Body of pancreas (tissue), 4 donors: ENCODE measurements at regions not wholly inside any gene's neighbourhood (a gene's known extent, or its start where the extent isn't known, plus 50 kb on each side); places are given as distances from the start of the nearest gene placed in this dataset.

ENCODE experiments used
- ATAC-seq: fragments of 150-250 bp; one replicate; pipeline ENCODE4 v1.9.1; 2016
- DNase-seq, 4 donors: peaks; one replicate each; pipeline ENCODE4 v3.0.0-alpha.2; 2019
- H3K27ac ChIP-seq, 4 donors: fragments of 200-600 bp; sonication (generic); 1 replicate in 3 of 4; 2 replicates in 1 of 4; pipeline versions ENCODE4 v1.5.1 to v1.6.1; 2016 to 2019; ENCODE audit warnings: mild to moderate bottlenecking in 1 of 4, mixed read lengths in 1 of 4, moderate library complexity in 1 of 4
- H3K27me3 ChIP-seq, 2 donors: fragments of 200-600 bp; sonication (generic); one replicate each; pipeline ENCODE4 v1.6.0; 2016; ENCODE audit warnings: mild to moderate bottlenecking in 1 of 2
- H3K36me3 ChIP-seq, 2 donors: fragments of 200-600 bp; sonication (generic); replicated peaks in 1 of 2; 2 replicates each; pipeline ENCODE4 v1.5.1; 2016; ENCODE audit warnings: low read depth in 2 of 2; ENCODE audit not compliant: insufficient read depth in 1 of 2
- H3K4me1 ChIP-seq: fragments of 200-600 bp; sonication (generic); one replicate; pipeline ENCODE4 v1.6.0; 2016
- H3K4me3 ChIP-seq, 2 donors: fragments of 200-600 bp; sonication (generic); 1 replicate in 1 of 2; 2 replicates in 1 of 2; pipeline ENCODE4 v1.5.1; 2016 to 2019
- H3K9me3 ChIP-seq, 3 donors: fragments of 200-600 bp; sonication (generic); 1 replicate in 2 of 3; 2 replicates in 1 of 3; pipeline ENCODE4 v1.5.1; 2016
- POLR2A ChIP-seq, 3 donors: fragments of 450-650 bp; IDR thresholded peaks; one replicate each; pipeline ENCODE4 v1.6.1; 2016; ENCODE audit warnings: antibody characterized with exemption in 3 of 3, mild to moderate bottlenecking in 2 of 3
- WGBS, 2 donors: methylation state at CpG; one replicate each; pipeline ENCODE4 v1.1.5; 2017; 5-methylcytosine and 5-hydroxymethylcytosine counted together
- intact Hi-C: fragments of 100-400 bp; cut with DNase I; formaldehyde crosslinking; loops from one replicate; pipeline ENCODE4 v1.15.1; 2023
- TF ChIP-seq, protein P1 (sequence below), 7 experiments: fragments of 450-650 bp in 4 of 7; fragments of 200-600 bp in 3 of 7; sonication (generic) in 3 of 7; IDR thresholded peaks; one replicate each; pipeline ENCODE4 v1.5.1; 2016 to 2019; ENCODE audit warnings: antibody characterized with exemption in 7 of 7

DNA sequence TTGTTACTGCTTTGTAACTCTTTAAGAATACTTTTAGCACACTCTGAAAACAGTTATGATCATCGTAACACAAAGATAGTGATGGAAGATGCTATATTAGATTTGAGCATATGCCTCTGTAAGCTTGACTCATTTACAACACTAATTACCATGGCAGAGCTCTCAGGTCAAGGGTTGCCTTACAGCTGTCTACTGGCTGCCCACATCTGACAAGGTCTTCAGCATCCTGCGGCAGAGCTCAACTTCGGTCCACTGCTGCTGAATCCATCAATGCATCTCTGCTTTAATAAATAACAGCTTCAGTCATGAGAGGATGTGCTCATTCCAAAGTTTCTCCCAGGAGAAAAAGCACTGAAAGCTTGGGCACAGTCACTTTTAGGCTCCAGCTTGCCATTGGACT is 449.4 kb downstream of the RASEF start:
- ATAC-seq = no peak
- intact Hi-C loops = no loop called here
- Histone ChIP-seq H3K36me3 (no peaks in the 10 kb centered on the region), H3K27ac (no peak overlapping the region), H3K4me1 (no peaks in the 10 kb centered on the region), H3K4me3 (no peak overlapping the region), H3K9me3 (no peaks in the 10 kb centered on the region), H3K27me3 (no peaks in the 10 kb centered on the region)
- 88 to 90% methylated on average over 3 of the region's 3 CpGs for WGBS, 2 donors
- TF ChIP-seq, protein P1, sequence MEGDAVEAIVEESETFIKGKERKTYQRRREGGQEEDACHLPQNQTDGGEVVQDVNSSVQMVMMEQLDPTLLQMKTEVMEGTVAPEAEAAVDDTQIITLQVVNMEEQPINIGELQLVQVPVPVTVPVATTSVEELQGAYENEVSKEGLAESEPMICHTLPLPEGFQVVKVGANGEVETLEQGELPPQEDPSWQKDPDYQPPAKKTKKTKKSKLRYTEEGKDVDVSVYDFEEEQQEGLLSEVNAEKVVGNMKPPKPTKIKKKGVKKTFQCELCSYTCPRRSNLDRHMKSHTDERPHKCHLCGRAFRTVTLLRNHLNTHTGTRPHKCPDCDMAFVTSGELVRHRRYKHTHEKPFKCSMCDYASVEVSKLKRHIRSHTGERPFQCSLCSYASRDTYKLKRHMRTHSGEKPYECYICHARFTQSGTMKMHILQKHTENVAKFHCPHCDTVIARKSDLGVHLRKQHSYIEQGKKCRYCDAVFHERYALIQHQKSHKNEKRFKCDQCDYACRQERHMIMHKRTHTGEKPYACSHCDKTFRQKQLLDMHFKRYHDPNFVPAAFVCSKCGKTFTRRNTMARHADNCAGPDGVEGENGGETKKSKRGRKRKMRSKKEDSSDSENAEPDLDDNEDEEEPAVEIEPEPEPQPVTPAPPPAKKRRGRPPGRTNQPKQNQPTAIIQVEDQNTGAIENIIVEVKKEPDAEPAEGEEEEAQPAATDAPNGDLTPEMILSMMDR (IDR thresholded peaks at IDR 0.05) = no peak
- TF ChIP-seq POLR2A (IDR thresholded peaks at IDR 0.05) = no peak
- no peak for DNase-seq

DNA sequence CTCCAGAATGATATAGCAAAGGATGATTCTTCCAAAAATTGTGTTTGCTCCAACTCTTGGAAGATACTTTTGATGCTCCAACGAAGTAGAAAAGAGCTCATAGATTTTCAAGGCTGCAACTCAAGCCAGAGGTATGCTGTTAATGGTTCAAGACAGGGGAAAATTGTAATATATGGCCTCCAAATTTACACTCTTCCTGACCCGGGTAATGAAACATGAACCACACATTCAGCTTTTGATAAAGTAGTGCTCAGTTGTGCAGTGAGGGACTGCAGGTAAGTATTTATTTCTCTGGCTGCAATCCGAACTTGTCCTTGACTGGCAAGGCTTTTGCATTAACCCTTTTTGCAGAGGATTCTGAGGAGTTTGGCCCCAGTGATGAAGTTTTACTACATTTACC is 446.4 kb downstream of the RASEF start:
- no peak overlapping the region for H3K4me3 ChIP-seq
- ATAC-seq (no peak), DNase-seq (no peak)
- 21 to 22% methylated on average over 3 of the region's 3 CpGs for WGBS, 2 donors
- no peaks in the 10 kb centered on the region for H3K9me3 ChIP-seq
- H3K36me3 ChIP-seq = no peaks in the 10 kb centered on the region
- H3K4me1 ChIP-seq = no peaks in the 10 kb centered on the region
- TF ChIP-seq POLR2A (IDR thresholded peaks at IDR 0.05) = no peak
- TF ChIP-seq, protein P1 (IDR thresholded peaks at IDR 0.05) = no peak
- intact Hi-C loops = no loop called here
- H3K27ac ChIP-seq = no peak overlapping the region
- H3K27me3 ChIP-seq = no peaks in the 10 kb centered on the region

DNA sequence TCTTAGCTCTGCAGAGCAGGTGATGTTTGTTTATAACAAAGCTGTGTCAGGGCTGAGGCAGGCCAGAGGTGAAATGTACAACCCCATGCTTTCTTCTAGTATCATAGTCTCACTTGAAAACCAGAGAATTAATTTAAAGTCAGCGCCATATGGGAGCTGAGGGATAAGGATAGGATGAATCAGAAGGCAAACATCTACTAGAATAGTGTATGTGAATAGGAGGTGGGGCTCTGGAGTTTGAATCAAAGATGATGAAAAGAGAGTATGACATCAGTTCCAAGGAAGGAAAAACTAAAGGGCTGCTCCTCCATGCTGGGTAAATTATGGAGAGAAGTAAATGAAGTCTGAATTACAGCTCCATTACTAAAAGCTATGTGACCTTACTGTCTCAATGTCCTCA is 441.5 kb downstream of the RASEF start:
- ATAC-seq (no peak), DNase-seq (no peak)
- TF ChIP-seq, protein P1 (IDR thresholded peaks at IDR 0.05) = no peak
- no peak for TF ChIP-seq POLR2A (IDR thresholded peaks at IDR 0.05)
- H3K36me3 ChIP-seq = no peaks in the 10 kb centered on the region
- no peak overlapping the region for H3K4me3 ChIP-seq
- 58 to 80% methylated on average over 1 of the region's 1 CpG for WGBS, 2 donors
- no peaks in the 10 kb centered on the region for H3K4me1 ChIP-seq
- no peak overlapping the region for H3K27ac ChIP-seq
- no peaks in the 10 kb centered on the region for H3K9me3 ChIP-seq
- no peaks in the 10 kb centered on the region for H3K27me3 ChIP-seq
- intact Hi-C loops = no loop called here

DNA sequence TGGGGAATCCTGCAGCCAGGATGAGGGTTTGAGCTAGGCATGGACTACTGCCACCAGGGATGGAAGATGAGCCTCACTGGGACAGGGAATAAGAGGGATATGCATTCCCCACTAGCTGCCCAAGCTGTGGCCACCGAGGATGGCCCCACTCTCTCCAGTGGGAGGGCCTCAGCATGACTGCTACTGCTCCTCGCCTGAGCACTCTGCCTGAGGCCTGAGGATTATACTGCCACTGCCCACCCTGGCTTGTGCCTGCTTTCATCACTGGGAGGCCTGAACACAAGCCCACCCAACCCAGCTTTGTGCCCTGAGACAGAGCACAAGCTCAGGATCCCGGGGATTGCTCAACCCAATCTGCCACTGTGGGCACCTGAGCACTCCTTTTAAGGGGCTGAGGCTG is 425.6 kb downstream of the RASEF start:
- no peak overlapping the region for H3K4me3 ChIP-seq
- H3K36me3 ChIP-seq = no peaks in the 10 kb centered on the region
- no peak overlapping the region for H3K27ac ChIP-seq
- DNase-seq (no peak), ATAC-seq (no peak)
- WGBS, 2 donors = 81% methylated on average over 3 of the region's 3 CpGs; no CpG with 5 or more reads in 1 of the 2 donors
- H3K4me1 ChIP-seq = no peaks in the 10 kb centered on the region
- no peak for TF ChIP-seq POLR2A (IDR thresholded peaks at IDR 0.05)
- TF ChIP-seq, protein P1 (IDR thresholded peaks at IDR 0.05) = no peak
- no peaks in the 10 kb centered on the region for H3K27me3 ChIP-seq
- H3K9me3 ChIP-seq = peaks cover 0 to 8% (median 0%) of the 10 kb centered on the region in 3 donors
- intact Hi-C loops = no loop called here

DNA sequence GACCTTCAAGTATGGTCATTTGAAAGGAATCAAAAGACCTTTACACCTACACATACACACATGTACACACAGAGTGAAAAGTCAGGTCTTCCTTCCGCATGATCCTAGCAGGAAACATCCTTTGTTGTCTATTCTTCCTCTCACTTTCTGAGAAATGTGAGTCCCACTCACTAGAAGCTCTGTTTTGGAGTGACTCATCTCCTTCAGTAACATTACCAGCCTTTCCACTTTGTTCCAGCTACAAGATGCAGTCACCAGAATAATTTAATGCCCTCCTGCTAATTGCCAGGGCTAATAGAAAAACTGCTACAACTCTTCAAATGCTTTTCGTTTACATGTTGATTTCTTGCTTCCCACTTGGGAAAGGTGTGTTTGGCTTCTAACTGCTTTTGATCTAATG is 417.3 kb downstream of the RASEF start:
- Histone ChIP-seq H3K4me1 (no peaks in the 10 kb centered on the region), H3K27me3 (no peaks in the 10 kb centered on the region), H3K4me3 (no peak overlapping the region), H3K9me3 (no peaks in the 10 kb centered on the region), H3K36me3 (no peaks in the 10 kb centered on the region), H3K27ac (no peak overlapping the region)
- TF ChIP-seq POLR2A (IDR thresholded peaks at IDR 0.05) = no peak
- TF ChIP-seq, protein P1 (IDR thresholded peaks at IDR 0.05) = no peak
- WGBS, 2 donors = 59 to 63% methylated on average over 2 of the region's 2 CpGs
- intact Hi-C loops = no loop called here
- no peak for ATAC-seq
- DNase-seq = no peak
